Renal cortical epithelial cell (primary cell): ENCODE measurements at regions not wholly inside any gene's neighbourhood (a gene's known extent, or its start where the extent isn't known, plus 50 kb on each side); places are given as distances from the start of the nearest gene placed in this dataset.
"Not testable (repeated sequence)": the region's sequence is repeated elsewhere in the genome, so short reads cannot be mapped to it uniquely, and the experiment has no call there.

Experiments used
- DNase-seq: peaks from one replicate; pipeline ENCODE4 v3.0.0-alpha.2; 2011; ENCODE audit warnings: low read depth

- DNase-seq = no peak
These were observed 568.7 kb upstream of the RGMB start for GRCh38 chr5:98204798-98205197.

- peak; percentile 98 for DNase-seq
These were observed 567.6 kb upstream of the RGMB start for GRCh38 chr5:98205691-98206461.

GRCh38 chr5:98206566-98206965 is 566.9 kb upstream of the RGMB start:
- no peak for DNase-seq

GRCh38 chr5:98209418-98209817 is 564.0 kb upstream of the RGMB start:
- DNase-seq = no peak

GRCh38 chr5:98214240-98215051 is 559.0 kb upstream of the RGMB start:
- DNase-seq = peak; percentile 33

GRCh38 chr5:98217138-98217537 is 556.3 kb upstream of the RGMB start:
- no peak for DNase-seq

- no peak for DNase-seq
These were observed 554.6 kb upstream of the RGMB start for GRCh38 chr5:98218838-98219237.

- no peak for DNase-seq
These were observed 546.0 kb upstream of the RGMB start for GRCh38 chr5:98227489-98227888.

GRCh38 chr5:98231089-98231488 is 542.4 kb upstream of the RGMB start:
- DNase-seq = no peak

- DNase-seq = not testable (repeated sequence)
These were observed 535.7 kb upstream of the RGMB start for GRCh38 chr5:98237794-98238193.

- no peak for DNase-seq
These were observed 529.5 kb upstream of the RGMB start for GRCh38 chr5:98243972-98244371.

GRCh38 chr5:98248949-98249348 is 524.5 kb upstream of the RGMB start:
- DNase-seq = peak; percentile 50

- DNase-seq = no peak
These were observed 514.5 kb upstream of the RGMB start for GRCh38 chr5:98258939-98259338.

- no peak for DNase-seq
These were observed 513.9 kb upstream of the RGMB start for GRCh38 chr5:98259595-98259994.

- no peak for DNase-seq
These were observed 510.4 kb upstream of the RGMB start for GRCh38 chr5:98263084-98263483.

- DNase-seq = no peak
These were observed 505.2 kb upstream of the RGMB start for GRCh38 chr5:98268162-98268860.

GRCh38 chr5:98275980-98276379 is 497.5 kb upstream of the RGMB start:
- DNase-seq = no peak

GRCh38 chr5:98282521-98282920 is 490.9 kb upstream of the RGMB start:
- DNase-seq = no peak

GRCh38 chr5:98292496-98292895 is 481.0 kb upstream of the RGMB start:
- DNase-seq = peak; percentile 28

- DNase-seq = peak; percentile 47
These were observed 477.0 kb upstream of the RGMB start for GRCh38 chr5:98296426-98296825.

- no peak for DNase-seq
These were observed 474.0 kb upstream of the RGMB start for GRCh38 chr5:98299435-98299834.

- no peak for DNase-seq
These were observed 471.9 kb upstream of the RGMB start for GRCh38 chr5:98301547-98301946.

GRCh38 chr5:98307811-98308210 is 465.7 kb upstream of the RGMB start:
- DNase-seq = peak; percentile 23
